Activated CD8-positive, alpha-beta memory T cell treated with anti-CD3 and anti-CD28 coated beads, Interleukin-2, amount 10 ng/mL, durations not matched to agents 7 days and 5 days (primary cell): ENCODE measurements at regions not wholly inside any gene's neighbourhood (a gene's known extent, or its start where the extent isn't known, plus 50 kb on each side); places are given as distances from the start of the nearest gene placed in this dataset.
"Not testable (repeated sequence)": the region's sequence is repeated elsewhere in the genome, so short reads cannot be mapped to it uniquely, and the experiment has no call there.

Experiments
- ATAC-seq: fragments of 150-1000 bp; cut with Tn5 transposase; one replicate; pipeline ENCODE4 v1.10.0; 2021; ENCODE audit warnings: moderate library complexity
- CTCF ChIA-PET: fragments of 350-600 bp; sonication (Branson Sonifier 250); formaldehyde crosslinking; loops from one replicate; lab custom pipeline; 2021; ENCODE audit warnings: antibody characterized with exemption; lab: Charles Lee
- DNase-seq: peaks from one replicate; pipeline ENCODE4 v3.0.0-alpha.2; 2020
- H3K27ac Mint-ChIP-seq: one replicate; pipeline ENCODE4 v1.8.0; 2021; ENCODE audit warnings: mild to moderate bottlenecking, mixed read lengths
- H3K27me3 Mint-ChIP-seq: one replicate; pipeline ENCODE4 v1.8.0; 2021; ENCODE audit warnings: mixed read lengths
- H3K36me3 Mint-ChIP-seq: one replicate; pipeline ENCODE4 v1.8.0; 2021; ENCODE audit warnings: mild to moderate bottlenecking, mixed read lengths
- H3K4me1 Mint-ChIP-seq: one replicate; pipeline ENCODE4 v1.8.0; 2021; ENCODE audit warnings: mixed read lengths
- H3K4me3 Mint-ChIP-seq: one replicate; pipeline ENCODE4 v1.8.0; 2021; ENCODE audit warnings: mild to moderate bottlenecking, moderate library complexity, mixed read lengths
- H3K9me3 Mint-ChIP-seq: one replicate; pipeline ENCODE4 v1.8.0; 2022; ENCODE audit warnings: low read depth, mixed read lengths

GRCh38 chr22:48630433-48630754 is 1197.3 kb downstream of the BRD1 start:
- ATAC-seq, result no peak
- CTCF ChIA-PET, result no interaction called here
- H3K36me3 Mint-ChIP-seq, result no peaks in the 10 kb centered on the region

GRCh38 chr22:48629631-48630432 is 1197.8 kb downstream of the BRD1 start:
- peaks cover 14% of the 10 kb centered on the region for H3K27me3 Mint-ChIP-seq
- CTCF ChIA-PET, result no interaction called here
- no peaks in the 10 kb centered on the region for H3K4me1 Mint-ChIP-seq
- no peaks in the 10 kb centered on the region for H3K36me3 Mint-ChIP-seq
- ATAC-seq (no peak), DNase-seq (no peak)
- no peak overlapping the region for H3K27ac Mint-ChIP-seq
- H3K4me3 Mint-ChIP-seq, result no peak overlapping the region
- H3K9me3 Mint-ChIP-seq, result no peaks in the 10 kb centered on the region

More at GRCh38 chr22:48630433-48630754, 1197.3 kb downstream of the BRD1 start:
- no peaks in the 10 kb centered on the region for H3K9me3 Mint-ChIP-seq
- H3K27me3 Mint-ChIP-seq, result peaks cover 14% of the 10 kb centered on the region
- no peaks in the 10 kb centered on the region for H3K4me1 Mint-ChIP-seq
- no peak overlapping the region for H3K27ac Mint-ChIP-seq
- DNase-seq, result no peak
- H3K4me3 Mint-ChIP-seq, result no peak overlapping the region

GRCh38 chr22:48628891-48629543 is 1198.7 kb downstream of the BRD1 start:
- Mint-ChIP-seq H3K27me3 (peaks cover 14% of the 10 kb centered on the region), H3K36me3 (no peaks in the 10 kb centered on the region), H3K4me3 (no peak overlapping the region), H3K27ac (no peak overlapping the region), H3K9me3 (no peaks in the 10 kb centered on the region), H3K4me1 (no peaks in the 10 kb centered on the region)
- DNase-seq (no peak), ATAC-seq (no peak)
- CTCF ChIA-PET, result no interaction called here

DNA sequence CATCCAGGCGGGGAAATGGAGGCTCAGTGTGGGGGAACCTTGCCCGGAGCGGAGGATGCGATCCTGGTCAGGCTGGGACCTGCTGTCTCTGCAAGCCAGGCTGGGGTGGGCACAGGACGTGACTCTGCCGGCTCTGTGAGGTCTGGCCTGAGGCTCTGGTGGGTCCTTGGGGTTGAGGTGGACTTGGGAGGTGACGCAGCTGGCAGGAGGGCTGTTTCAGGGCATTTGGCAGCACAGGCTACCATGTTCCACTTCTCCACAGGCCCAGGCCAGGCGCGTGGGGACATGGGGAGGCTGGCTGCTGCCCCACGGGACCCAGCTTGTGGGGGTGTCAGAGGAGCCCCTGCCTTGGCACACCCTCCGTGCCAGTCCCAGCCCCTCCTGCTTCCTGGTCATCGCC is 1199.7 kb downstream of the BRD1 start:
- Mint-ChIP-seq H3K27ac (no peak overlapping the region), H3K4me1 (no peaks in the 10 kb centered on the region), H3K27me3 (peaks cover 14% of the 10 kb centered on the region), H3K9me3 (no peaks in the 10 kb centered on the region), H3K36me3 (no peaks in the 10 kb centered on the region), H3K4me3 (no peak overlapping the region)
- CTCF ChIA-PET, result no interaction called here
- ATAC-seq (no peak), DNase-seq (no peak)

DNA sequence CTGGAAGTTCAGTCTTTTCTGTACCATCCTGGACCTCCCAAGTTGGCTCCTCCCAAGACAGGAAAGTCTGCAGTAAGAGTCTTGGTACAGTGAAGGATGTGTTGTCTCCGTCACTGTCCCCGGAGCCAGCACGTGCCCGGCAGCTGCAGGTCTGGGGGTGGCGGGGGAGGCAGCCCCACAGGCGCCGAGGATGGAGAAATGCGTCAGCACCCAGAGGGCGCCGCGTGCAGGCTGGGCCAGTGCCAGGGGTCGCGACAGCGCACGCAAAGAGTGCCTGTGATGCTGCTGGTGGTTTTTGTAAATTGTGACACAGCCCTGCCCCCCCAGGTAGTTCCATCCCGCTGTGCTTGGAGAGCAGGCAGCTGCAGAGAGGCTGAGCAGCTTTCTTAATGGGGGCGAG is 1200.5 kb downstream of the BRD1 start:
- Mint-ChIP-seq H3K9me3 (no peaks in the 10 kb centered on the region), H3K4me1 (no peaks in the 10 kb centered on the region), H3K27me3 (peaks cover 14% of the 10 kb centered on the region)

GRCh38 chr22:48624401-48624800 is 1203.3 kb downstream of the BRD1 start:
- no peaks in the 10 kb centered on the region for H3K9me3 Mint-ChIP-seq
- no peak overlapping the region for H3K4me3 Mint-ChIP-seq
- H3K36me3 Mint-ChIP-seq, result no peaks in the 10 kb centered on the region
- CTCF ChIA-PET, result no interaction called here
- DNase-seq (no peak), ATAC-seq (no peak)
- peaks cover 14% of the 10 kb centered on the region for H3K27me3 Mint-ChIP-seq
- H3K27ac Mint-ChIP-seq, result no peak overlapping the region
- H3K4me1 Mint-ChIP-seq, result no peaks in the 10 kb centered on the region

More for the DNA sequence above, 1200.5 kb downstream of the BRD1 start:
- H3K36me3 Mint-ChIP-seq, result no peaks in the 10 kb centered on the region
- H3K27ac Mint-ChIP-seq, result no peak overlapping the region
- ATAC-seq, result no peak
- no peak for DNase-seq
- CTCF ChIA-PET, result no interaction called here
- no peak overlapping the region for H3K4me3 Mint-ChIP-seq

DNA sequence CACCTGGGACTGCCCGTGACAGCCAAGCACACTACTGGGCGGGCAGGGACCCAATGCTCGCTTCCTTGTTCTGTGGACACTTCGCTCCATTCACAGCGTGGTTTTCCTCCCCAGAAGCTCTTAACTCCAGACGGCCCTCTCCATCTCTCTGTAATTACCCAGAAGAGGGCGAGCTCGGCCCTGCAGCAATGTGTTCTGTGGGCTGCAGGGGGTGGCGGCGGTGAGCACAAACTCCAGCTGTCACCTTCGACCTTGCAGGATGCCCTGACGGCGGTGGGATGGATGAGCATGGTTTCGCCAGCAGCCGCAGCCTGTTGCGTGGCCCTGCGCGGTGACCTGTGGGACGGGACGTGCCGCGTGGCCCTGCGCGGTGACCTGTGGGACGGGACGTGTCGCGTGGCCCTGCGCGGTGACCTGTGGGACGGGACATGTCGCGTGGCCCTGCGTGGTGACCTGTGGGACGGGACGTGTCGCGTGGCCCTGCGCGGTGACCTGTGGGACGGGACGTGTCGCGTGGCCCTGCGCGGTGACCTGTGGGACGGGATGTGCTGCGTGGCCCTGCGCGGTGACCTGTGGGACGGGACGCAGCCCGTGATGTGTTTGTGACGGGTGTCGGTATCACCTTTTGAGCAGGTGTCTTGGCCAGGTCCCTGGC is 1204.7 kb downstream of the BRD1 start:
- Mint-ChIP-seq H3K9me3 (no peaks in the 10 kb centered on the region), H3K4me1 (no peaks in the 10 kb centered on the region), H3K36me3 (no peaks in the 10 kb centered on the region), H3K27me3 (peaks cover 14% of the 10 kb centered on the region), H3K4me3 (no peak overlapping the region), H3K27ac (no peak overlapping the region)
- CTCF ChIA-PET, result no interaction called here
- DNase-seq (no peak), ATAC-seq (no peak)

GRCh38 chr22:48621085-48621484 is 1206.6 kb downstream of the BRD1 start:
- Mint-ChIP-seq H3K27me3 (peaks cover 4% of the 10 kb centered on the region), H3K4me3 (no peak overlapping the region), H3K4me1 (no peaks in the 10 kb centered on the region), H3K9me3 (no peaks in the 10 kb centered on the region), H3K36me3 (no peaks in the 10 kb centered on the region), H3K27ac (no peak overlapping the region)
- ATAC-seq, result no peak
- CTCF ChIA-PET, result no interaction called here
- DNase-seq, result no peak

DNA sequence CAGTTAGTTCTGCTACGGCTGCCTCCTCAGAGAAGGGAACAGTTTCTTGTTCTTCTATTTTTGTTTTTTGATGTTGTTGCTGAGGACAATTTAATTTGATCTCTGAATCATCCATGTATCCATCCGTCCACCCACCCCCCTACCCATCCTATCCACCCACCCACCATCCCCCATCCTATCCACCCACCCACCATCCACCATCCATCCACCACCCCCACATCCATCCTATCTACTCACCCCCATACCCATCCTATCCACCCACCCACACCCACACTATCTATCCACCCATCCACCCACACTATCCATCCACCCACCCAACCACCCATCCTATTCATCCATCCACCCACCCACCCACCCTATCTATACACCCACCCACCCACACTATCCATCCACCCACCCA is 1207.2 kb downstream of the BRD1 start:
- H3K4me3 Mint-ChIP-seq, DNase-seq, H3K27ac Mint-ChIP-seq, ATAC-seq, H3K27me3 Mint-ChIP-seq, H3K36me3 Mint-ChIP-seq, H3K9me3 Mint-ChIP-seq, CTCF ChIA-PET, H3K4me1 Mint-ChIP-seq: not testable (repeated sequence)

DNA sequence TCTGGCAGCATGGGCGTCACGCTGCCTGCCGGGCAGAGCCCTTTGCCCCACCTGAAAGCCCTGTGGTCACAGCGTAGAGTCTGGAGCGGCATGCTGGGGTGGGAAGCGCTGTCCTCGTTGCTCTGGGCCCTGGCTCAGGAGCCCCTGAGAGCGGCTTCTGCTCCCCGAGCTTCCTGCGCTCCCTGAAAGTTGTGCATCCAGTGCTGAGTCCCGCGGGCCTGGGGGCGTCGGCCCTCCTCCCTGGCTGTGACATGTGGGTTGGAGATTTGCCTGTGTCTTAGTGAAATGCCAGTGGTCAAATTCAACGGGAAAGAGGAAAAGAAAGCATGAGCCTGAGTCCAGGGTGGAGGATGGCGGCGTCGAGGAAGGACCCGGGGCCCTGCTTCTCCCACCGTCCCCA is 1208.0 kb downstream of the BRD1 start:
- CTCF ChIA-PET, result no interaction called here
- no peak overlapping the region for H3K27ac Mint-ChIP-seq
- DNase-seq, result no peak
- H3K4me3 Mint-ChIP-seq, result no peak overlapping the region
- H3K27me3 Mint-ChIP-seq, result no peaks in the 10 kb centered on the region
- ATAC-seq, result no peak
- no peaks in the 10 kb centered on the region for H3K36me3 Mint-ChIP-seq
- no peaks in the 10 kb centered on the region for H3K9me3 Mint-ChIP-seq
- no peaks in the 10 kb centered on the region for H3K4me1 Mint-ChIP-seq

DNA sequence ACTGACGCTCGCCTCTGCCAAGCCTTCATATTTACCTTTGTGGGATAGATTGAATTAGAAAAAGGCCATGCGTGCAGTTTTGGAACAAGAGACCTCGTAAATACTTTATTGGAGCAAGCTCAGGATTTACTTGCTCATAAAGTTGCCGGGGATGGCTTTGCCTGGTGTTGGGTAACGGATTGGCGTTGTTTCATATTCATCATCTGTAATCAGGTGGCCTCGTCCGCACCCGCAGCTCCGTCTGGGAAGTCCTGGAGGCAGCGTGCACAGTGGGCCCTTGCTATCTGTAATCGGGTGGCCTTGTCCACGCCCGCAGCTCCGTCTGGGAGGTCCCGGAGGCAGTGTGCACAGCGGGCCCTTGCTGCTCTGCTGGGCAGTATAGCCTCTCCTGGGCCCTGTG is 1209.3 kb downstream of the BRD1 start:
- no peak overlapping the region for H3K27ac Mint-ChIP-seq
- H3K36me3 Mint-ChIP-seq, result no peaks in the 10 kb centered on the region
- ATAC-seq, result no peak
- H3K9me3 Mint-ChIP-seq, result no peaks in the 10 kb centered on the region
- no peak for DNase-seq
- no peaks in the 10 kb centered on the region for H3K4me1 Mint-ChIP-seq
- CTCF ChIA-PET, result no interaction called here
- no peaks in the 10 kb centered on the region for H3K27me3 Mint-ChIP-seq
- H3K4me3 Mint-ChIP-seq, result no peak overlapping the region

- Mint-ChIP-seq H3K27ac (no peak overlapping the region), H3K4me1 (no peaks in the 10 kb centered on the region)
Measured at GRCh38 chr22:48616656-48617055, 1211.0 kb downstream of the BRD1 start.

GRCh38 chr22:48615171-48616008 is 1212.3 kb downstream of the BRD1 start:
- Mint-ChIP-seq H3K9me3 (no peaks in the 10 kb centered on the region), H3K4me1 (no peaks in the 10 kb centered on the region), H3K27ac (no peak overlapping the region), H3K27me3 (no peaks in the 10 kb centered on the region), H3K4me3 (no peak overlapping the region), H3K36me3 (no peaks in the 10 kb centered on the region)
- ATAC-seq, result no peak
- CTCF ChIA-PET, result no interaction called here
- no peak for DNase-seq

More at GRCh38 chr22:48616656-48617055, 1211.0 kb downstream of the BRD1 start:
- CTCF ChIA-PET, result no interaction called here
- H3K36me3 Mint-ChIP-seq, result no peaks in the 10 kb centered on the region
- ATAC-seq, result no peak
- no peaks in the 10 kb centered on the region for H3K9me3 Mint-ChIP-seq
- no peaks in the 10 kb centered on the region for H3K27me3 Mint-ChIP-seq
- H3K4me3 Mint-ChIP-seq, result no peak overlapping the region
- DNase-seq, result no peak
